Lung (tissue), 11 donors: ENCODE measurements at regions not wholly inside any gene's neighbourhood (a gene's known extent, or its start where the extent isn't known, plus 50 kb on each side); places are given as distances from the start of the nearest gene placed in this dataset.

Experiments used
- ATAC-seq: fragments of 200-7000 bp; cut with Tn5 transposase; one replicate; pipeline ENCODE4 v1.9.1; 2020; ENCODE audit warnings: moderate number of reproducible peaks; ENCODE audit not compliant: insufficient read depth, low FRiP score
- DNase-seq, 3 donors: peaks; one replicate each; pipeline ENCODE4 v3.0.0-alpha.2; 2013 to 2017
- H3K27ac ChIP-seq, 2 donors: one replicate each; pipeline ENCODE4 v1.5.1; 2013; ENCODE audit warnings: mild to moderate bottlenecking in 2 of 2, moderate library complexity in 2 of 2, control low read depth in 1 of 2, inconsistent platforms in 1 of 2, low read depth in 1 of 2, low read length in 1 of 2
- H3K27me3 ChIP-seq, 3 donors: one replicate each; pipeline ENCODE4 v1.5.1; 2013; ENCODE audit warnings: low read length in 2 of 3; ENCODE audit not compliant: control insufficient read depth in 3 of 3, insufficient read depth in 3 of 3
- H3K36me3 ChIP-seq, 4 donors: one replicate each; pipeline ENCODE4 v1.5.1; 2013; ENCODE audit warnings: low read length in 4 of 4, mild to moderate bottlenecking in 1 of 4, moderate library complexity in 1 of 4; ENCODE audit not compliant: control insufficient read depth in 4 of 4, insufficient read depth in 4 of 4
- H3K4me1 ChIP-seq, 5 donors: one replicate each; pipeline ENCODE4 v1.5.1; 2013; ENCODE audit warnings: low read length in 5 of 5, mild to moderate bottlenecking in 2 of 5, moderate library complexity in 1 of 5; ENCODE audit not compliant: control insufficient read depth in 5 of 5, insufficient read depth in 5 of 5
- H3K4me3 ChIP-seq: one replicate; pipeline ENCODE4 v1.5.1; 2013; ENCODE audit warnings: mild to moderate bottlenecking, control low read depth, moderate library complexity
- H3K9ac ChIP-seq, 2 donors: one replicate each; pipeline ENCODE4 v1.5.1; 2013; ENCODE audit warnings: low read length in 2 of 2, control low read depth in 1 of 2; ENCODE audit not compliant: insufficient read depth in 1 of 2
- H3K9me3 ChIP-seq, 4 donors: one replicate each; pipeline ENCODE4 v1.5.1; 2013; ENCODE audit warnings: low read length in 3 of 4, mild to moderate bottlenecking in 1 of 4, moderate library complexity in 1 of 4; ENCODE audit not compliant: control insufficient read depth in 4 of 4, insufficient read depth in 3 of 4
- CTCF ChIP-seq: IDR thresholded peaks from 2 replicates; pipeline ENCODE4 v1.5.1; 2012; ENCODE audit warnings: mild to moderate bottlenecking; ENCODE audit errors: control extremely low read depth, extremely low read depth
- WGBS, 2 donors: extraction: QIAGEN DNeasy Blood & Tissue Kit; methylation state at CpG; one replicate each; pipeline ENCODE4 v1.1.7; 2013; 5-methylcytosine and 5-hydroxymethylcytosine counted together
- donor health status: control.
- donor health status: control.
- donor health status: Bipolar disorder and iron deficiency.
- donor health status: healthy.
- donor health status: DM: yes; HTN: yes; CAD: no.

- TF ChIP-seq CTCF = no peak
- DNase-seq (no peak), ATAC-seq (no peak)
- Histone ChIP-seq H3K4me1 (no peaks in the 10 kb centered on the region), H3K4me3 (no peak overlapping the region), H3K27me3 (peaks cover 0 to 4% (median 0%) of the 10 kb centered on the region in 3 donors), H3K9me3 (no peaks in the 10 kb centered on the region), H3K36me3 (no peaks in the 10 kb centered on the region), H3K9ac (no peak overlapping the region), H3K27ac (no peak overlapping the region)
- WGBS, 2 donors = 73 to 84% methylated on average over 2 of the region's 2 CpGs
Observed at GRCh38 chr4:112947616-112948015, 101.8 kb upstream of the ANK2 start.

- 53 to 59% methylated on average over 6 of the region's 6 CpGs for WGBS, 2 donors
- no peak for ATAC-seq
- no peaks in the 10 kb centered on the region for H3K9me3 ChIP-seq
- H3K36me3 ChIP-seq = no peaks in the 10 kb centered on the region
- no peak for TF ChIP-seq CTCF
- H3K9ac ChIP-seq = no peak overlapping the region
- H3K27ac ChIP-seq = no peak overlapping the region
- no peak overlapping the region for H3K4me3 ChIP-seq
- H3K27me3 ChIP-seq = peaks cover 0 to 4% (median 0%) of the 10 kb centered on the region in 3 donors
- peaks cover 0 to 2% (median 0%) of the 10 kb centered on the region in 5 donors for H3K4me1 ChIP-seq
- peak in 2 of 3 donors; percentile 16 to 21 for DNase-seq
Observed at GRCh38 chr4:112951362-112952312, 97.8 kb upstream of the ANK2 start.

- H3K4me1 ChIP-seq = peaks cover 0 to 2% (median 0%) of the 10 kb centered on the region in 5 donors
- H3K9ac ChIP-seq = no peak overlapping the region
- no peaks in the 10 kb centered on the region for H3K9me3 ChIP-seq
- TF ChIP-seq CTCF = no peak
- WGBS, 2 donors = 43 to 68% methylated on average over 1 of the region's 1 CpG
- no peaks in the 10 kb centered on the region for H3K36me3 ChIP-seq
- ATAC-seq (no peak), DNase-seq (no peak)
- H3K27me3 ChIP-seq = peaks cover 0 to 4% (median 0%) of the 10 kb centered on the region in 3 donors
- no peak overlapping the region for H3K4me3 ChIP-seq
- H3K27ac ChIP-seq = no peak overlapping the region
Observed at GRCh38 chr4:112952313-112952700, 97.1 kb upstream of the ANK2 start.
